ENCODE measurements at regions not wholly inside any gene's neighbourhood (a gene's known extent, or its start where the extent isn't known, plus 50 kb on each side); places are given as distances from the start of the nearest gene placed in this dataset.

GRCh38 chr16:8005096-8005860 is 585.0 kb downstream of the TMEM114 start:
- H3K4me2 ChIP-seq (ENCODE audit: low read depth, low read length, poor library complexity, severe bottlenecking) = no peak overlapping the region

GRCh38 chr16:7998789-7999453 is 591.4 kb downstream of the TMEM114 start:
- Histone ChIP-seq H3K4me2 (ENCODE audit: low read depth, low read length, poor library complexity, severe bottlenecking) (no peak overlapping the region), H3K79me2 (ENCODE audit: insufficient read depth, low read length) (no peaks in the 10 kb centered on the region), H3K27me3 (ENCODE audit: low read length) (no peaks in the 10 kb centered on the region), H3K4me3 (ENCODE audit: insufficient read depth, low read length, poor library complexity, severe bottlenecking) (no peak overlapping the region), H3K9ac (ENCODE audit: low read length) (no peak overlapping the region), H3F3A (ENCODE audit: insufficient read depth) (no peaks in the 10 kb centered on the region), H3K9me3 (ENCODE audit: insufficient read depth, low read length) (no peaks in the 10 kb centered on the region), H3K9me2 (replicated peaks; ENCODE audit: insufficient read depth, low read length) (no peaks in the 10 kb centered on the region), H3K36me3 (ENCODE audit: low read length) (no peaks in the 10 kb centered on the region), H2AFZ (ENCODE audit: low read depth, low read length, severe bottlenecking) (no peak overlapping the region), H3K27ac (ENCODE audit: low read depth, low read length) (no peak overlapping the region), H4K20me1 (ENCODE audit: low read depth, low read length) (no peaks in the 10 kb centered on the region)
- TF ChIP-seq CTCF (IDR thresholded peaks at IDR 0.05; ENCODE audit: insufficient read depth, low read length, poor library complexity, severe bottlenecking) (no peak), EZH2phosphoT487 (conservative IDR thresholded peaks at IDR 0.05; ENCODE audit: low read length) (no peak)

More at GRCh38 chr16:8005096-8005860, 585.0 kb downstream of the TMEM114 start:
- Histone ChIP-seq H3K27me3 (ENCODE audit: low read length) (no peaks in the 10 kb centered on the region), H3K9me2 (replicated peaks; ENCODE audit: insufficient read depth, low read length) (no peaks in the 10 kb centered on the region), H4K20me1 (ENCODE audit: low read depth, low read length) (no peaks in the 10 kb centered on the region), H3K79me2 (ENCODE audit: insufficient read depth, low read length) (no peaks in the 10 kb centered on the region), H3K36me3 (ENCODE audit: low read length) (no peaks in the 10 kb centered on the region), H3K4me3 (ENCODE audit: insufficient read depth, low read length, poor library complexity, severe bottlenecking) (no peak overlapping the region), H3F3A (ENCODE audit: insufficient read depth) (no peaks in the 10 kb centered on the region), H3K27ac (ENCODE audit: low read depth, low read length) (no peak overlapping the region), H2AFZ (ENCODE audit: low read depth, low read length, severe bottlenecking) (no peak overlapping the region), H3K9me3 (ENCODE audit: insufficient read depth, low read length) (no peaks in the 10 kb centered on the region), H3K9ac (ENCODE audit: low read length) (no peak overlapping the region)
- no peak for TF ChIP-seq CTCF (IDR thresholded peaks at IDR 0.05; ENCODE audit: insufficient read depth, low read length, poor library complexity, severe bottlenecking)
- TF ChIP-seq EZH2phosphoT487 (conservative IDR thresholded peaks at IDR 0.05; ENCODE audit: low read length) = no peak

GRCh38 chr16:7997966-7998365 is 592.3 kb downstream of the TMEM114 start:
- no peak overlapping the region for H3K9ac ChIP-seq (ENCODE audit: low read length)
- TF ChIP-seq EZH2phosphoT487 (conservative IDR thresholded peaks at IDR 0.05; ENCODE audit: low read length) = no peak
- no peak for TF ChIP-seq CTCF (IDR thresholded peaks at IDR 0.05; ENCODE audit: insufficient read depth, low read length, poor library complexity, severe bottlenecking)
- no peaks in the 10 kb centered on the region for H3K27me3 ChIP-seq (ENCODE audit: low read length)
- no peak overlapping the region for H3K4me3 ChIP-seq (ENCODE audit: insufficient read depth, low read length, poor library complexity, severe bottlenecking)
- no peaks in the 10 kb centered on the region for H3K9me2 ChIP-seq (replicated peaks; ENCODE audit: insufficient read depth, low read length)
- H3K9me3 ChIP-seq (ENCODE audit: insufficient read depth, low read length) = no peaks in the 10 kb centered on the region
- no peaks in the 10 kb centered on the region for H3K36me3 ChIP-seq (ENCODE audit: low read length)
- H3K4me2 ChIP-seq (ENCODE audit: low read depth, low read length, poor library complexity, severe bottlenecking) = no peak overlapping the region
- no peaks in the 10 kb centered on the region for H3F3A ChIP-seq (ENCODE audit: insufficient read depth)
- H3K79me2 ChIP-seq (ENCODE audit: insufficient read depth, low read length) = no peaks in the 10 kb centered on the region
- no peak overlapping the region for H2AFZ ChIP-seq (ENCODE audit: low read depth, low read length, severe bottlenecking)
- no peaks in the 10 kb centered on the region for H4K20me1 ChIP-seq (ENCODE audit: low read depth, low read length)
- no peak overlapping the region for H3K27ac ChIP-seq (ENCODE audit: low read depth, low read length)
